ENCODE measurements at regions not wholly inside any gene's neighbourhood (a gene's known extent, or its start where the extent isn't known, plus 50 kb on each side); places are given as distances from the start of the nearest gene placed in this dataset.

- TF ChIP-seq CTCF (IDR thresholded peaks at IDR 0.05; ENCODE audit: low read depth, low read length, poor library complexity, severe bottlenecking): no peak
- TF ChIP-seq EZH2phosphoT487 (IDR thresholded peaks at IDR 0.05; ENCODE audit: borderline replicate concordance, low read length): no peak
Measured at GRCh38 chr12:19657118-19657731, 217.9 kb downstream of the AEBP2 start.
